Endothelial cell of umbilical vein (primary cell): ENCODE measurements at regions not wholly inside any gene's neighbourhood (a gene's known extent, or its start where the extent isn't known, plus 50 kb on each side); places are given as distances from the start of the nearest gene placed in this dataset.

Experiments used
- JUN ChIP-seq: IDR thresholded peaks from 2 replicates; pipeline ENCODE4 v1.6.1; 2011; ENCODE audit warnings: borderline replicate concordance, low read depth; ENCODE audit not compliant: insufficient read length, insufficient read depth
- MYC ChIP-seq: IDR thresholded peaks from one replicate; pipeline ENCODE4 v1.6.1; 2011; ENCODE audit warnings: mild to moderate bottlenecking, low read depth, low read length
- POLR2A ChIP-seq: IDR thresholded peaks from 2 replicates; pipeline ENCODE4 v1.6.1; 2012; ENCODE audit warnings: low read depth, mild to moderate bottlenecking, control low read depth, low read length
- POLR2AphosphoS5 ChIP-seq: IDR thresholded peaks from 2 replicates; pipeline ENCODE4 v1.6.1; 2012; ENCODE audit warnings: low read depth, mild to moderate bottlenecking, control low read depth, low read length, moderate library complexity; ENCODE audit not compliant: insufficient read depth
- TF ChIP-seq, protein P1 (sequence below), 2 donors: IDR thresholded peaks; 1 replicate in 1 of 2; 2 replicates in 1 of 2; pipeline ENCODE4 v1.5.1; 2011; ENCODE audit warnings: low read length in 2 of 2, mild to moderate bottlenecking in 2 of 2, moderate library complexity in 2 of 2, control low read depth in 1 of 2, inconsistent platforms in 1 of 2, low read depth in 1 of 2; ENCODE audit not compliant: insufficient read depth in 1 of 2; ENCODE audit errors: extremely low read depth in 1 of 2

DNA sequence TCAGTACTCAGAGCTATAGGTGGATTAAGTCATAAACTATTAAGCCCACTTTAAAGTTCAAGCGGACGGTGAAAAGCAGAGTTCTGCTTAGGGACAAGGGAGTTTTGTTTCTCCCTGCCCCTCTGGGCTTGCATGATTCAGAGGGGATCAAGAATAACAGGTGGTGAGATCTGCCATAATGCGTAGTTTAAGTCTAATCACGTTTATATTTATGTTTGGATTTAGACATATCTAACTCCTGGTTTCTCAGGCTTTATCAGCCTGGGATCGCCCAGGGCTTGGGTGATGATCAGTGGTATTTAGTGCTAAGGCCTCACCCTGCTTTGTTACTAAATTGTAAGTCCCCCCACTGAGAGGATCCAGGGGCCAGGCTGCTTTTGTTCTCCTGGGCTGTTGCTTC, 335.4 kb upstream of the NRP1 start:
- TF ChIP-seq POLR2A (no peak), JUN (no peak), POLR2AphosphoS5 (no peak), MYC (no peak)
- TF ChIP-seq, protein P1, sequence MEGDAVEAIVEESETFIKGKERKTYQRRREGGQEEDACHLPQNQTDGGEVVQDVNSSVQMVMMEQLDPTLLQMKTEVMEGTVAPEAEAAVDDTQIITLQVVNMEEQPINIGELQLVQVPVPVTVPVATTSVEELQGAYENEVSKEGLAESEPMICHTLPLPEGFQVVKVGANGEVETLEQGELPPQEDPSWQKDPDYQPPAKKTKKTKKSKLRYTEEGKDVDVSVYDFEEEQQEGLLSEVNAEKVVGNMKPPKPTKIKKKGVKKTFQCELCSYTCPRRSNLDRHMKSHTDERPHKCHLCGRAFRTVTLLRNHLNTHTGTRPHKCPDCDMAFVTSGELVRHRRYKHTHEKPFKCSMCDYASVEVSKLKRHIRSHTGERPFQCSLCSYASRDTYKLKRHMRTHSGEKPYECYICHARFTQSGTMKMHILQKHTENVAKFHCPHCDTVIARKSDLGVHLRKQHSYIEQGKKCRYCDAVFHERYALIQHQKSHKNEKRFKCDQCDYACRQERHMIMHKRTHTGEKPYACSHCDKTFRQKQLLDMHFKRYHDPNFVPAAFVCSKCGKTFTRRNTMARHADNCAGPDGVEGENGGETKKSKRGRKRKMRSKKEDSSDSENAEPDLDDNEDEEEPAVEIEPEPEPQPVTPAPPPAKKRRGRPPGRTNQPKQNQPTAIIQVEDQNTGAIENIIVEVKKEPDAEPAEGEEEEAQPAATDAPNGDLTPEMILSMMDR (IDR thresholded peaks at IDR 0.05; ENCODE audit: extremely low read depth in 1 of 2, insufficient read depth in 1 of 2, low read depth in 1 of 2, low read length in 2 of 2) = no peak
